Activated B cell treated with CpG ODN at 0.5 μM for 24 hours (primary cell): ENCODE measurements at regions not wholly inside any gene's neighbourhood (a gene's known extent, or its start where the extent isn't known, plus 50 kb on each side); places are given as distances from the start of the nearest gene placed in this dataset.

ENCODE experiments used
- ATAC-seq: fragments of 200-7000 bp; cut with Tn5 transposase; one replicate; pipeline ENCODE4 v1.10.0; 2021; ENCODE audit warnings: low read depth, mild to moderate bottlenecking, moderate library complexity
- CTCF ChIA-PET: fragments of 350-600 bp; sonication (Branson Sonifier 250); formaldehyde crosslinking; loops from one replicate; lab custom pipeline; 2021; ENCODE audit warnings: antibody characterized with exemption; lab: Charles Lee
- POLR2A ChIA-PET: fragments of 350-600 bp; sonication (Branson Sonifier 250); formaldehyde crosslinking; loops from one replicate; lab custom pipeline; 2021; ENCODE audit warnings: antibody characterized with exemption; lab: Charles Lee
- DNase-seq: peaks from one replicate; pipeline ENCODE4 v3.0.0; 2022
- H3K27ac Mint-ChIP-seq: one replicate; pipeline ENCODE4 v1.8.0; 2020; ENCODE audit warnings: mixed read lengths
- H3K27me3 Mint-ChIP-seq: one replicate; pipeline ENCODE4 v1.8.0; 2021; ENCODE audit warnings: mixed read lengths
- H3K36me3 Mint-ChIP-seq: one replicate; pipeline ENCODE4 v1.8.0; 2021; ENCODE audit warnings: low read depth, mixed read lengths
- H3K4me1 Mint-ChIP-seq: one replicate; pipeline ENCODE4 v1.8.0; 2021; ENCODE audit warnings: mixed read lengths
- H3K4me3 Mint-ChIP-seq: one replicate; pipeline ENCODE4 v1.8.0; 2020; ENCODE audit warnings: mild to moderate bottlenecking, mixed read lengths
- H3K9me3 Mint-ChIP-seq: one replicate; pipeline ENCODE4 v1.8.0; 2020; ENCODE audit warnings: mixed read lengths
- intact Hi-C: fragments of 100-400 bp; cut with micrococcal nuclease; formaldehyde crosslinking; loops from one replicate; pipeline ENCODE4 v1.15.1; 2024
- TF ChIP-seq, protein P1 (sequence below): fragments of 200-600 bp; IDR thresholded peaks from one replicate; pipeline ENCODE4 v1.8.0; 2022; ENCODE audit warnings: antibody characterized with exemption, mild to moderate bottlenecking

- Mint-ChIP-seq H3K9me3 (peaks cover 3% of the 10 kb centered on the region), H3K36me3 (no peaks in the 10 kb centered on the region), H3K27me3 (no peaks in the 10 kb centered on the region), H3K4me1 (no peaks in the 10 kb centered on the region), H3K27ac (no peak overlapping the region), H3K4me3 (no peak overlapping the region)
- no peak for ATAC-seq
- POLR2A ChIA-PET, result no interaction called here
- CTCF ChIA-PET, result no interaction called here
- no peak for DNase-seq
- TF ChIP-seq, protein P1, sequence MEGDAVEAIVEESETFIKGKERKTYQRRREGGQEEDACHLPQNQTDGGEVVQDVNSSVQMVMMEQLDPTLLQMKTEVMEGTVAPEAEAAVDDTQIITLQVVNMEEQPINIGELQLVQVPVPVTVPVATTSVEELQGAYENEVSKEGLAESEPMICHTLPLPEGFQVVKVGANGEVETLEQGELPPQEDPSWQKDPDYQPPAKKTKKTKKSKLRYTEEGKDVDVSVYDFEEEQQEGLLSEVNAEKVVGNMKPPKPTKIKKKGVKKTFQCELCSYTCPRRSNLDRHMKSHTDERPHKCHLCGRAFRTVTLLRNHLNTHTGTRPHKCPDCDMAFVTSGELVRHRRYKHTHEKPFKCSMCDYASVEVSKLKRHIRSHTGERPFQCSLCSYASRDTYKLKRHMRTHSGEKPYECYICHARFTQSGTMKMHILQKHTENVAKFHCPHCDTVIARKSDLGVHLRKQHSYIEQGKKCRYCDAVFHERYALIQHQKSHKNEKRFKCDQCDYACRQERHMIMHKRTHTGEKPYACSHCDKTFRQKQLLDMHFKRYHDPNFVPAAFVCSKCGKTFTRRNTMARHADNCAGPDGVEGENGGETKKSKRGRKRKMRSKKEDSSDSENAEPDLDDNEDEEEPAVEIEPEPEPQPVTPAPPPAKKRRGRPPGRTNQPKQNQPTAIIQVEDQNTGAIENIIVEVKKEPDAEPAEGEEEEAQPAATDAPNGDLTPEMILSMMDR, result no peak
- intact Hi-C loops, result no loop called here
Observed at GRCh38 chr18:72128649-72129048, 415.5 kb downstream of the CBLN2 start.

DNA sequence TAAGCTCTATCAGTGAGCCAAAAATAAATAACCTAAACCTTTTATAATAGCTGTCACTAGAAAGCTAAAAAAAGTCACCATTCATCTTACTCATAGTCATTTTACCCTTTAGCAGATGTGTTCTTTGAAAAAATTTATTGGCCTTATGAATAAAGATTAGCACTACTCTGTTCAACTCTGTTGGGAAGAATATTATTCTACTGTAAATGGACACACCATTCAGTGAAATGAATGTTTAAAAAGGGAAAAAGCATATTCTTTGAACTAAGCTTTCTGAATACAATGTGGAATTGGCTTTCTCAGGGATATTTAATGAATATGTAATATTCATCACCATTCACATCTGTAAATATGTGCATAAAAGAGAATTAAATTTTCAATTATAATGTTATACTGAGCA is 422.0 kb downstream of the CBLN2 start:
- POLR2A ChIA-PET, result no interaction called here
- intact Hi-C loops, result no loop called here
- no peaks in the 10 kb centered on the region for H3K36me3 Mint-ChIP-seq
- TF ChIP-seq, protein P1, result no peak
- no peak overlapping the region for H3K4me3 Mint-ChIP-seq
- no peaks in the 10 kb centered on the region for H3K4me1 Mint-ChIP-seq
- CTCF ChIA-PET, result no interaction called here
- H3K27me3 Mint-ChIP-seq, result no peaks in the 10 kb centered on the region
- no peak overlapping the region for H3K27ac Mint-ChIP-seq
- H3K9me3 Mint-ChIP-seq, result peaks cover 3% of the 10 kb centered on the region
- no peak for DNase-seq
- no peak for ATAC-seq

GRCh38 chr18:72119082-72119481 is 425.1 kb downstream of the CBLN2 start:
- no peak for ATAC-seq
- no peaks in the 10 kb centered on the region for H3K4me1 Mint-ChIP-seq
- TF ChIP-seq, protein P1, result no peak
- H3K27ac Mint-ChIP-seq, result no peak overlapping the region
- H3K27me3 Mint-ChIP-seq, result no peaks in the 10 kb centered on the region
- intact Hi-C loops, result no loop called here
- ChIA-PET CTCF (no interaction called here), POLR2A (no interaction called here)
- no peak for DNase-seq
- no peak overlapping the region for H3K4me3 Mint-ChIP-seq
- H3K9me3 Mint-ChIP-seq, result peaks cover under 1% of the 10 kb centered on the region
- no peaks in the 10 kb centered on the region for H3K36me3 Mint-ChIP-seq

GRCh38 chr18:72114801-72115594 is 429.1 kb downstream of the CBLN2 start:
- no peaks in the 10 kb centered on the region for H3K27me3 Mint-ChIP-seq
- no peak overlapping the region for H3K27ac Mint-ChIP-seq
- H3K4me1 Mint-ChIP-seq, result no peaks in the 10 kb centered on the region
- no peaks in the 10 kb centered on the region for H3K9me3 Mint-ChIP-seq
- ChIA-PET POLR2A (no interaction called here), CTCF (no interaction called here)
- ATAC-seq (no peak), DNase-seq (no peak)
- TF ChIP-seq, protein P1, result no peak
- intact Hi-C loops, result no loop called here
- H3K4me3 Mint-ChIP-seq, result no peak overlapping the region
- no peaks in the 10 kb centered on the region for H3K36me3 Mint-ChIP-seq

- Mint-ChIP-seq H3K36me3 (no peaks in the 10 kb centered on the region), H3K4me3 (no peak overlapping the region), H3K27ac (no peak overlapping the region), H3K4me1 (peaks cover 3% of the 10 kb centered on the region), H3K27me3 (no peaks in the 10 kb centered on the region), H3K9me3 (no peaks in the 10 kb centered on the region)
- intact Hi-C loops, result no loop called here
- ATAC-seq, result no peak
- TF ChIP-seq, protein P1, result no peak
- POLR2A ChIA-PET, result no interaction called here
- CTCF ChIA-PET, result no interaction called here
- no peak for DNase-seq
Observed at GRCh38 chr18:72107647-72108383, 436.3 kb downstream of the CBLN2 start.
